ENCODE measurements at regions not wholly inside any gene's neighbourhood (a gene's known extent, or its start where the extent isn't known, plus 50 kb on each side); places are given as distances from the start of the nearest gene placed in this dataset.

DNA sequence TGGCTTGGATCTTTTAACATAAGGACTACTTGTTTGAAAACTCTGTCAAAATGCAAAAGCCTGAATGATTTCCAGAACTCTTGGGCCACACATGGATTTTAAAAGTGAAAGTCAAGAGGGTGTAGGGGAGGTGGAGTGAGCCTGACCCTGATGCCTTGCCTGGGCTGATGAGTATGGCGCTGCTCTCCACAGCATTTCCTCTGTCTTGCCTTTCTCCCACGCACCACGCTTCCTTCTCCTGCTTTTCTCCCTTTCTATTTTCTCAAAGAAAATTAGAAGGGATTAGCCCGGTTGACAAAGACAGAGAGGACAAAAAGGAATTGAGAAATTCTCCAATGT lies 207.0 kb upstream of the CCDC68 start:
- no peak for DNase-seq (ENCODE audit: extremely low read depth, low read depth, low spot score)

DNA sequence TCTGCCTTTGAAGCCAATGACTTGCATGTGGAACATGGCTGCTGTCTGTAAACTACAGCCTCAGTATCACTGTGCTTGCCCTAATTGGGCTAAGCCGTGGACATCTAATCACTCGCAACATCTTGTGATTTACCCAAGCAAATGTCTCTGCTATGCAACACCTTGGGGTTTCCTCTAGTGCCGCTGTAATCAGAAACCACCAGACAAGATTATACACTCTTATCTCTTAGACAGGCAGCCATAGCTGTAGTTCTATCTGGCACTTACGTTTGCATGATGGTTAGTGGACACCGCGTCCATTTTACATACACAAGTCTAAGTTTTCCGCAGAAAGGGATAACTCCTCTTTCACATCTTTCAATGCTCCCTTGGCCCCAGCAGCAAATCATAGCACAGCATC lies 204.3 kb upstream of the CCDC68 start:
- no peak for DNase-seq (ENCODE audit: extremely low read depth, low read depth, low spot score)

DNA sequence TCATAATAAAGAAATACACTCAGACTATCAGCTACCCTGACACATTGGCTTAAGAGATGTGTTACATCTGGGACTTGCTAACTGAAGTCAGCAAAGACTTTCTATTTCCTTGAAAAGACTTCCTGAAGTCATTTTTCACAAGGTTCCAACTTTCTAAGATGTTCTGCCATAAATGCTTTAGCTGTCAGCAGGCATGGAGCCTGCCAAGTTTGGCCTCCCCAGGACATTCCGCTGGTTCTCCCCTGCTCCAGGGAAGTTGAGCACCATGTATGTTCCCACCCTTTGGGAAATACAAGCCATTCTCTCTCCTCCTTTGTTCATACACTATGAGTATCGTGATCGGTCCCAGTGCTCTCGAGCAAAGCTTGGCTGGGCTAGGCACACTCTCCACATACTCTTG lies 202.7 kb upstream of the CCDC68 start:
- no peak for DNase-seq (ENCODE audit: extremely low read depth, low read depth, low spot score)

DNA sequence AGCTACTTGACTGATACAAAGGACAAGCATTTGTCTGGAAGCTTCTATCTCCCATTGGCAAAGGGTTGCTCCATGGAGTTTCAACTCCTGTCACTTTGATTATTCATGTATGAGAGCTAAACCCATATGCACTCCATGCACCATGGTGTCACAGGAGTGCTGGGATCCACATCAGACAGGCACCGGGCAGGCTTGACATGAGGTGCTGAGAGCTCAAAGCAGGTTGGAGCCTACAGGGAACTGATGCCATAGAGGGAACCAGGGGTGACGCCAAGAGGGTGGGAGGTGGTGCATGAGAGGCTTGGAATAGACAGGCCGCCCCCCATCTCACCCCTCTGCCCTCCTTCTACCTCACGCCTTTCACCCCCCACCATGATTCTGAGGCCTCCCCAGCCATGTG lies 199.8 kb upstream of the CCDC68 start:
- no peak for DNase-seq (ENCODE audit: extremely low read depth, low read depth, low spot score)

DNA sequence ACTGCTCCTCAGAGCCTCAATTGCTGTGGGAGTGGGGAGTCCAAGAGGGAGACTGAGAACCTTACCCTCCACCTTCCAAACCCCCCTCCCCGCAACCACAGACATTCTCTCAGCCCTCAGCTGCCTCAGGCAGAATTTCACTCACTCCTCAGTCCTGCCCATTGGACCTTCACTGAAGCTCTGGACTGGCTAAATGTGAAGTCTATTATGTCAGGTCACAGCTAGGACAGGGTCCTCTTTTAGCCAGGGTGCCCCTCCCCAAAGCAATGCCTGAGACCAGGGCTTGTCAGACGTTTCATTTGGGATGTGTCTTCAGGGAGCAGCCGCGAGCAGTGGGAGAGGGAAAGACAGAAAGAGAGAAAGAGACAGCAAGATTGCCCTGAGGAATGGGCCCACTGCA lies 199.3 kb upstream of the CCDC68 start:
- DNase-seq (ENCODE audit: extremely low read depth, low read depth, low spot score) = no peak

DNA sequence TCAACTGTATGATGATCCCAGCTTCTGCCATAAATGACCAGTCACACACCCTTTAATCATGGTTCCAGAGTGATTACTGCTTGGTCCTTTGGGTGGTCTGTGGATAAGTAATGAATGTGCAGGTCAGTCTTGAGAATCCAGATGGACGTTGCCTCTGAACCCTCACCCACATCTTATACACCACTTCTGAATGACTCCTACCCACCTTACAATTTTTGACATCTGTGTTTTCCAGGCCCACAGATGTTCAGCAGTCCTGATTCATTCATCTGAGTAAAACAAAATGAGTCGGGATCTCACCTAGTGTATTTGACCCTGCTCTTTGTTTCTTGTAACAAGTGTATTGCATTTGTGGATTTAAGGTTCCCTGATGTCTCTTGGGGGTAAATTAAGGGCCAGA lies 194.1 kb upstream of the CCDC68 start:
- DNase-seq (ENCODE audit: extremely low read depth, low read depth, low spot score) = no peak

DNA sequence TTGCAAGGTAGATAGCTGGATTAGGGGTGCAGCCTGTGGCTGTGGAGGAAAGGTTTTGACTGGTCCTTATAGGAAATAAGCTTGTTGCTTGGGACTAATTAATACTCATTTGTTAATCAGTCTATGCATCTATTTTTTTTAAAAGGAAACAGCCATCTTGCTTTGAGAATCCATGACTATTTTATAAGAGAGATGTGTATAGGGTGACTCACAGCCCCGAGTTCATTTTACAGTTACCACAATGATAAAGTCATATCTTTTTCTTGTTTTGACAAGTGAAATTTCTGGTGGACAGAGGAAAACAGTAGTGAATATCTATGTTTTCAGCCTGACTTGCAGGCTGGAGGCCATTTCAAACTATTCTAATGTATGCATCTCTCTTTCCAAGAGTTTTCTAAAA lies 193.5 kb upstream of the CCDC68 start:
- no peak for DNase-seq (ENCODE audit: extremely low read depth, low read depth, low spot score)

DNA sequence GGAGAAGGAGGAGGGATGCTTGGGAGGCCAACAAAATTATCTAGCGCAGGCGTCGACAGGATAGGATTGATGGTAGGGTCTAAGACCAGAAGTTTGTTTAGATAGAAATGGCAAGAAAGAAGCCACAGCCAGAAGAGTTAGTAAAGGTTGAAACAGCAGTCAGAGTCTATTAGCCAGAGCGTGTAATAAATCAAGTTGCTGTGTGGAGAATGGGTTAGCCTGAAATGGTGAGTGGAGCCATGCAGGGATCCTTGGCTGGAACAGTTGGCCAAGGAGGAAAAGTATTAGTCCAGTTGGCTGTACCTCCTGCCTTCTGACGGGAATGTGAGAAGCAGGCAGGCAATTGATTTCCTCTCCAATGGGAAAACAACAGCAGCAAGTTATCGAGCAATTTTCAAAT lies 190.7 kb upstream of the CCDC68 start:
- DNase-seq (ENCODE audit: extremely low read depth, low read depth, low spot score) = no peak

DNA sequence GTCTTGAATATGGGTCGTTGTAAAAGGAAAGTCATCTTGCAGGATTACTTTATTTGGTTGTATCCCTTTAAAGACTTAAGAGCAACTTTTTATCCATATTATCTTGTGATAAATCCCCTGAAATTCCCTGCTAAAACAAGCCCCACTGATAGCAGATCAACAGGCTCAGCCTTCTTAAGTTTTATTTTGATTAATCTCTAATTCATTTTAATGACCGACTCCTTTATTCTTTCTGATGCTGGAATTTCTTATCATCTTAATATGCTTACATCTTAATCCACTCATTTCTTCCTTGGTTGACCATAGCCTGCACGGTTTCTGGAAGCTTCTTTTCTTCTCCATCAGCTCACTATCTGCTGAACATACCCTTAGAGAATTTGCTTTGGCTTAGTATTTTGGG lies 188.5 kb upstream of the CCDC68 start:
- DNase-seq (ENCODE audit: extremely low read depth, low read depth, low spot score) = no peak

DNA sequence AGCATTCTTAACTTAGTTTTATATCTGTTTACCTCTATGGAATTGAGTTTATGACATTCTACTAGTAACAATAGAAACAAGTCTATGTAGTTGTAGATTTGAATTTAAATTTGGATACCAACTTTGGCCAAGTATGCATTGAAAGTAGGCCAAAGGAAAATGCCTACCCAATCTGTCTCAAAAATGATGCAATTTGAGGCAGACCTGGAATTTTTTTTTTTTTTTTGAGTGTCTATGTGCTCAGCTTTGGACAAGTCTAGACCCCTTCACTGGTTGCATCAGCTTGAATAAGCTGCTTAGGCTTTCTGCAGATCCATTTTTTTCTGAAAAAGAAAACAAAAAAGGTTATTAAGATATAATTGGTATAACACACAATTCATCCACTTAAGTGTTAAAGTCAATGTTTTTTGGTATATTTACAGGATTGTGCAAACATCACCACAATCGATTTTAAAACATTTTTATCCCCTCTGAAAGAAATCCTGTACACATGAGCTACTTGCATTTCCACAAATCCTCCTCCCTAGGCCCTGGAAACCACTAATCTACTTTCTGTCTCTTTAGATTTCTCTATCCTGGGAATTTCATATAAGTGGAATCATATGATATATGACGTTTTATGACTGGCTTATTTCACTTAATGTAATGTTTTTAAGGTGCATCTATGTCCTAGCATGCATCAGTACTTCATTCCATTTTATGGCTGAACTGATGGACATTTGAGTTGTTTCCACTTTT lies 185.1 kb upstream of the CCDC68 start:
- DNase-seq (ENCODE audit: extremely low read depth, low read depth, low spot score) = no peak

DNA sequence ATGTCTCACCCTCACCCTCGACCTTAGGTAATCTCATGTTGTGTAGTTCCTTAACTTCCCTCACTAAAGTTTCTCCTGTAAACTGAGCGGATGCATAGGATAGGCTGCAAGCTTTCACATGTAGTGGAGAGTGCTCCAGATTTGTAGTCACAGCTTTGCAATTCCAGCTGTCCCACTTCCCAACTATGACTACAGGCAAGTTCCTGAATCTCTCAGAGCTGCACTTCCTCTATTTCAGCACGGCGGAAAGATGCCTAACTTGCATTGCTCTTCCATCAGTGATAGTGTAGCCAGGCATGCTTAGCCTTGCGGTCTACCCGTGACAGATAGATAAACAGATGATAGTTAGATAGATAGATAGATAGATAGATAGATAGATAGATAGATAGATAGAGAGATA lies 183.1 kb upstream of the CCDC68 start:
- no peak for DNase-seq (ENCODE audit: extremely low read depth, low read depth, low spot score)

DNA sequence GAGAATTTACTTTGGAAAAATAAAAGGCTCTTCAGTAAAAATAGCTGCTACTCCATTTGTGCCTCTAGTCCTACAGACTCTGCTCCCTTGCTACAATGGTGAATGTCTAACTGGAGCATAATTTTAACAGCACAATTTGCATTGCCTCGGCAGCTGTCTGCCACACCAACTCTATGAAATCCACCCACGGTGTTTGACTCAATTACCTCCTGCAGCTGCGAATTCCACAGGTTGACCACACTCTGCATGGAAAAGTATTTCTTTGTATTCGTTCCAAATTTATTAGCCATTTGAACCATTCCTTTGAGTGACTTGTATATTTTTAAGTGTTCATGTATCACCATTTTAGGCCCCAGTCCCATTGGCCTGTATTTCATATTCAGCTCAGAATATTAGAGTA lies 182.1 kb upstream of the CCDC68 start:
- DNase-seq (ENCODE audit: extremely low read depth, low read depth, low spot score) = no peak

DNA sequence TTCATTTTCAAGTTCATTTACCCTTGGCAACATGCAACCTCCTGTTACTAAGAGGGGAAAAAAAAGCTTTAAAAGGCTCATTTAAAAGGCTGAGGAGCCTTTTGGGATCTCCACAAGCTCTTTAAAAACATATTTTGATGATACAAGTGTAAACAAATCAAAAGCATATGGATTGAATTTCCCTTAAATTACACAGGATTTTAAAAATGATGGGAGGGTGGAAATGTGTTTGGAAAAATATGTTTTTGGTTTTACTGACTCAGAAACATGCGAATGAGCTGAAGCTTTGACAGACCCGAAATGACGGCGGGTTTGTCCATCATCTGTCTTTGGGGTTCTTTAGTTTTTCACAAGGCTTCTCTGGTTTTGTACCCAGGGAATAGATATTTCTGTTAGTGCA lies 180.6 kb upstream of the CCDC68 start:
- no peak for DNase-seq (ENCODE audit: extremely low read depth, low read depth, low spot score)

DNA sequence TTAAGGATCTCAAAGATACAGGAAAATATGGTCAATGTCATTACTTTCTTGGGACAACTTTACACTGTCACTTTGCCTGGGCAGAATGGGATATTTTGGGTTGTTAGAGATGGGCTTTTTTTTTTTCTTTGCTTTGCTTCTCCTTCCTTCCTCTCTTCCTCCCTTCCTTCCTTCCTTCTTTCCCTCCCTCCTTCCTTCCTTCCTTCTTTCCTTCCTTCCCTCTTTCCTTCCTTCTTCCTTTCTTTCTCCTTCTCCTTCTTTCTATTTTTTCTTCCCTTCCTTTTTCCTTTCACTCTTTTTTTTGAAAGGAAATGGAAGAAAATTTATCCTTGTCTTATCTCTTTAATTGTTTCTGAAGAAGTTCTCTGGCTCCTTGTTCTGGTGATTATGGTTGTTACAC lies 180.0 kb upstream of the CCDC68 start:
- DNase-seq (ENCODE audit: extremely low read depth, low read depth, low spot score) = no peak

DNA sequence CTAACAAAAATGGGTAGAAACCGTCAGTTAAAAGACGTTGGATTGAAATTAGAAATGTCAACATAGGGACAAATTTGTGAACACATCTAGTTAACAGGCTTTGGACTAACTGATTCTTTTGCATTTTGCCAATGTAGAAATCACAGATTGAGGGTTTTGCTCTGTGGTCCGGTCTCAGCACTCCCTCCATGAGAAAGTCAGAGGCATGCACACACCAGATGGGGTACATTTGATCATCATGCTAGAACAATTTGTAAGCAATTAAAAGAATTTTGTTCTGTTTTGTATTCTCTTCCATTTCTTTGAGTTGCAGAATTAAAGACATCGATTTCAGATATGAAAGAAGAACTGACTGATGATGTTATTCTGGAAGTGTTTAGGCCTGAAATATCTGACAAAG lies 179.1 kb upstream of the CCDC68 start:
- no peak for DNase-seq (ENCODE audit: extremely low read depth, low read depth, low spot score)

DNA sequence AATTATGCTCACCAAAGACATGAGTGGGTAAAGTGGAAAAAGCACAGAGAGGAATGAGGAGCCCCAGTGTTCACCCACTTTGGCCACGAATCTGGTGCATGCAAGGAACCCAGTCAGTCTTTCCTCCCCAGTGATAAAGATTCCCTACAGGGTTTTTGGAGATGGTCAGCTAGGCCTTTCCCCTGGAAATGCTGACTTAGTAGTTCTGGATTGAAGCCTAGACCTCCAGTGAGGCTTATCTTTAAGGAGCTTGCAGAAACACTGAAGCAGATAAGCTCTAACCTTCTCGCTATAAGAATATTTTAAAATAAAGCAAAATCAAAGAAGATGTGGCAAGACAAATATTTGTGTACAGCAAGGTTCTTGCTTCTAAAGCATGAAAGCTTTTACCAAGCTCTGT lies 178.3 kb upstream of the CCDC68 start:
- no peak for DNase-seq (ENCODE audit: extremely low read depth, low read depth, low spot score)

DNA sequence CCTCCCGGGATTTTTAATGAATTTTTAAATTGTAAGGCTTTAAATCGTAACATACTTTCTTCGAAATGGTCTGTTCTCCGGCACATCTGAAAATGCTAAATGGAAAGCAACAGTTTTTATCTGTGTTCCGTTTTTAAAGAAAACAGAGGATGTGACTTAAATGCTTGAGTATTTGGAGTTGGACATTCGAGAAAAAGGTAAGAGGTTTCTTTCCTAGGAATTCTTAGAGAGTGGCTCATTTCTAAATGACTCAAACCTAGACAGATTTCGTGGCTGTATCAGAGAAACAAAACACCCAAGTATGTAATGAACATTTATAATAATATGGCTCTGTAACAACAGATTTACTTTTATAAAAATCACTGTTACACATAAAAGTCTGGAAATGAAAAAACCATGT lies 177.6 kb upstream of the CCDC68 start:
- peak; percentile 3 for DNase-seq (ENCODE audit: extremely low read depth, low read depth, low spot score)

DNA sequence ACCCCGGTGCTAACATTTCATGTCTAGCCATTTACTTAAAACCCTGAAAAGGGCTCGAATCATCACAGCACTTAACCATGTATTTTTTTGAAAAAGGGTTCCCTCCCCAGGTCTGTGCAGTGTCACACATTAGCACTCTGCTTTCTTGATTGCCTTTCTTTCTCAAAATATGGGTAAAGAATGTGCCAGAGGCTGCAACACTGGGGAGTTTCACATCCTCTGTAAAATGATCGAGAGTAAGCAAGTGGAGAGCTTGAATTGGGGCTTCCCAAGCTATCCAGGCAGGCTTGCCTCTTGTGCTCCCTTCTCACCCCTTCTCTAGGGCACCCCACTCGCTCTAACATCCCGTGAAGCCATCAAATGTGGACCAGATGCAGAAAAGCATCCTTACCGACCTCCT lies 177.0 kb upstream of the CCDC68 start:
- DNase-seq (ENCODE audit: extremely low read depth, low read depth, low spot score) = no peak

DNA sequence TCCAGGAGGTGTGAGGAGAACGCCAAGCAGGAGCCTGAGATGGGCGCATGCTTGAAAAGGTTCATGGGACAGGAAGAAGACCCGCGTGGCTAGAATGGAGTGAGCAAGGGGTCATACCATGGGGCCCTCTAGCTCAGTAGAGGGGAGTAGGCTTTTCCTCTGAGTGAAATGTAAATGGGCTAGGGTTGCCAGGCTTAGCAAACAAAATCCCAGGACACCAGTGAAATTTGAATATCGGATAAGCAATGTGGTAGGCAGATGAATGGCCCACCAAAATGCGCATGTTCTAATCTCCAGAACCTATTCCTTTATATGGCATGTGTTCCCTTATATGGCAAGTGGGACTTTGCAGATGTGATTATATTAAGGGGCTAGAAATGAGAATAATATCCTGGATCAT lies 174.1 kb upstream of the CCDC68 start:
- DNase-seq (ENCODE audit: extremely low read depth, low read depth, low spot score) = no peak

DNA sequence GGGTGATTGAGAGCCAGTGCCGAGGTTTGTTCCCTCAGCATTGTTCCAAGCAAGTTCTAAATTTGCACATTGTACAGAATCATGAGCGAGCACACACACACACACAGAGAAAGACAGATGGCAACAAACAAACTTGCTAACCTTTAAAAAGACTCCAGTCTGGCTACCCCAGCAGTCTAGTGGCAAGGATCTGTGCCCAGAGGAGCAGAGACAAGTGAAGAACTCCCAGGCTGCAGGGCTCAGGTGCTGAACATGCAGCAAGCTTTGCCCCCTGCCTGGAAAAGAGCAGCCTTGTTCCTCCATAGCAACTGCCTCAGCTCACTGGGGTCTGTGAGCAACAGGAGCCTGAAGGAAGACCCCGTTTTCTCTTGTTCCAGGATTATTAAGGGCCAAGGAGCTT lies 169.2 kb upstream of the CCDC68 start:
- DNase-seq (ENCODE audit: extremely low read depth, low read depth, low spot score) = no peak

DNA sequence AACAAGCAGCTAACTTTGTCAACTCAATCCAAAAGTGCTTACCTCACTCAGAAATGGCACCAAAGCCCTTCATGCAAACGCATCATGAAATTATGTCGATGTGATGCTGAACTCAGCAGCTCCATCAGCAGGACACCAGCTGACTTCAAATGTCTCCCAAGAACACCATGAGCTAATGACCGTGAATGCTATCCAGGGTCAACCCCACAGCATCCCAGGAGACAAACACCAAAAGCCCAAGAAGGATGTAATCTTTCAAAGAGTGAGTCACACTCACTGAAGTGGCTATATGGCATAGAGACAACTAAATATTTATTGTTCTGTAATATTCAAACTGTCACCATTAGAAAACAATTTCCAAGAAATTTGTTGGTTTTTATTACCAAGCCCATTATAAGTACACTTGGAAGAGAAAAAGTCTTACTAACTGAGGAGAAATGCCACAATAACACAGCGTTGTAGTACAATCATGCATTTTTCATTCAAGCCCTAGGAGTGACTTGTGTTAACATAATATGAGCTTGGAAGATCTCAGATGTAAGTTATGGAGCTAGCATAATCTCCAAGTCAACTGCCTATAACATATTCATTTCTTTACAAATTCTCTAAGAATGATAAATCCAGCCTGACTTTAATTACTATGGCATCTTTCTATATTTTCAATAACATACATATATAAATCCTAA lies 165.0 kb upstream of the CCDC68 start:
- DNase-seq (ENCODE audit: extremely low read depth, low read depth, low spot score) = no peak

DNA sequence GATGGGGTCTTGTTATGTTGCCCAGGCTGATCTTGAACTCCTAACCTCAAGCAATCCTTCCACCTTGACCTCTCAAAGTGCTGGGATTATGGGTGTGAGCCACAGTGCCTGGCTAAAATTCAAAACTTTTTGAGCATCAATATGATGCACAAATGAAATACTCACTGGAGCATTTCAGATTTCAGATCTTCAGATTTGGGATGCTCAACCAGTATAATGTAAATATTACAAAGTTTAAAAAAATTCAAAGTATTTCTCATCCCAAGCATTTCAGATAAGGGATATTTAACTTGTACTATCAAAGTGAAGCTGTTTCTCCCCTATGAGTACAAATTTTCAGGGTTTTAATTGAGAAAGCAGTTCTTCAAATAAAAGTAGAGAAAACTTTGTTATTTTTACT lies 164.1 kb upstream of the CCDC68 start:
- DNase-seq (ENCODE audit: extremely low read depth, low read depth, low spot score) = no peak

Measured in glomerular endothelial cell (primary cell).